ENCODE measurements at regions not wholly inside any gene's neighbourhood (a gene's known extent, or its start where the extent isn't known, plus 50 kb on each side); places are given as distances from the start of the nearest gene placed in this dataset.

GRCh38 chr4:26075583-26075982 lies 161.6 kb downstream of the SMIM20 start:
- TF ChIP-seq CTCF (conservative IDR thresholded peaks at IDR 0.05): no peak
- TF ChIP-seq EZH2 (IDR thresholded peaks at IDR 0.05; ENCODE audit: low read depth): no peak

Data from PC-9 (cell line).